Spleen (tissue), 7 donors: ENCODE measurements at regions not wholly inside any gene's neighbourhood (a gene's known extent, or its start where the extent isn't known, plus 50 kb on each side); places are given as distances from the start of the nearest gene placed in this dataset.

Source experiments
- CTCF ChIP-seq, 11 experiments: fragments of 200-600 bp in 7 of 11; fragments of 450-650 bp in 4 of 11; sonication (generic) in 4 of 11; IDR thresholded peaks in 8 of 11; conservative IDR thresholded peaks in 3 of 11; 1 replicate in 7 of 11; 2 replicates in 4 of 11; pipeline versions ENCODE4 v1.4.0 to v1.8.0; 2016 to 2021; ENCODE audit warnings: antibody characterized with exemption in 11 of 11, inconsistent platforms in 4 of 11, mild to moderate bottlenecking in 1 of 11
- POLR2A ChIP-seq, 3 donors: fragments of 450-650 bp; IDR thresholded peaks; one replicate each; pipeline ENCODE4 v1.5.1; 2017; ENCODE audit warnings: antibody characterized with exemption in 3 of 3, mild to moderate bottlenecking in 1 of 3
- donor health status: DM: no; HTN: no; CAD: no; lungs with moderate emphysema.
- donor health status: DM: no; HTN: no; CAD: no.
- donor health status: DM: no; HTN: no; CAD: no.

GRCh38 chr2:121076498-121076820 is 208.5 kb downstream of the TFCP2L1 start:
- TF ChIP-seq CTCF (IDR thresholded peaks at IDR 0.05 in 8 of 11, conservative IDR thresholded peaks at IDR 0.05 in 3 of 11) (no peak), POLR2A (IDR thresholded peaks at IDR 0.05) (no peak)
